HCT116 (cell line): ENCODE measurements at regions not wholly inside any gene's neighbourhood (a gene's known extent, or its start where the extent isn't known, plus 50 kb on each side); places are given as distances from the start of the nearest gene placed in this dataset.

ENCODE experiments used
- CTCF ChIP-seq, 3 experiments: fragments of 200-600 bp in 1 of 3; sonication (generic) in 1 of 3; IDR thresholded peaks in 2 of 3; conservative IDR thresholded peaks in 1 of 3; 2 replicates each; pipeline ENCODE4 v1.5.1; 2012 to 2017; ENCODE audit warnings: low read depth in 2 of 3, low read length in 2 of 3, antibody characterized with exemption in 1 of 3, borderline replicate concordance in 1 of 3, control low read depth in 1 of 3, mild to moderate bottlenecking in 1 of 3, mixed read lengths in 1 of 3, mixed run types in 1 of 3, moderate library complexity in 1 of 3; ENCODE audit not compliant: insufficient read depth in 1 of 3
- ELF1 ChIP-seq: IDR thresholded peaks from 2 replicates; pipeline ENCODE4 v1.6.1; 2012; ENCODE audit warnings: low read depth, borderline replicate concordance
- EZH2phosphoT487 ChIP-seq: fragments of 200-600 bp; IDR thresholded peaks from 2 replicates; pipeline ENCODE4 v1.6.1; 2018; ENCODE audit warnings: antibody characterized with exemption, borderline replicate concordance
- POLR2A ChIP-seq: IDR thresholded peaks from 2 replicates; pipeline ENCODE4 v1.7.0; 2011; ENCODE audit warnings: borderline replicate concordance; ENCODE audit not compliant: insufficient read depth, insufficient read length; ENCODE audit errors: extremely low read depth
- POLR2AphosphoS5 ChIP-seq: IDR thresholded peaks from 2 replicates; pipeline ENCODE4 v1.6.1; 2011; ENCODE audit warnings: mild to moderate bottlenecking, low read depth, low read length, moderate library complexity
- RAD21 ChIP-seq: IDR thresholded peaks from 2 replicates; pipeline ENCODE4 v1.6.1; 2012; ENCODE audit warnings: low read depth, mild to moderate bottlenecking
- TF ChIP-seq, protein P1 (sequence below): IDR thresholded peaks from 2 replicates; pipeline ENCODE4 v1.6.1; 2012
- TF ChIP-seq, protein P2 (sequence below): IDR thresholded peaks from 2 replicates; pipeline ENCODE4 v1.6.1; 2011; ENCODE audit warnings: mild to moderate bottlenecking, low read length, moderate library complexity; ENCODE audit not compliant: insufficient replicate concordance; ENCODE audit errors: extremely low read depth

GRCh38 chr5:162288647-162289296 is 221.2 kb downstream of the GABRG2 start:
- no peak for TF ChIP-seq EZH2phosphoT487
- no peak for TF ChIP-seq POLR2A
- TF ChIP-seq CTCF (IDR thresholded peaks at IDR 0.05 in 2 of 3, conservative IDR thresholded peaks at IDR 0.05 in 1 of 3; ENCODE audit: borderline replicate concordance in 1 of 3, insufficient read depth in 1 of 3, low read depth in 2 of 3, low read length in 2 of 3) = no peak
- TF ChIP-seq ELF1 = no peak
- no peak for TF ChIP-seq RAD21
- TF ChIP-seq POLR2AphosphoS5 = no peak
- TF ChIP-seq, protein P1, sequence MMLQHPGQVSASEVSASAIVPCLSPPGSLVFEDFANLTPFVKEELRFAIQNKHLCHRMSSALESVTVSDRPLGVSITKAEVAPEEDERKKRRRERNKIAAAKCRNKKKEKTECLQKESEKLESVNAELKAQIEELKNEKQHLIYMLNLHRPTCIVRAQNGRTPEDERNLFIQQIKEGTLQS = no peak
- TF ChIP-seq, protein P2, sequence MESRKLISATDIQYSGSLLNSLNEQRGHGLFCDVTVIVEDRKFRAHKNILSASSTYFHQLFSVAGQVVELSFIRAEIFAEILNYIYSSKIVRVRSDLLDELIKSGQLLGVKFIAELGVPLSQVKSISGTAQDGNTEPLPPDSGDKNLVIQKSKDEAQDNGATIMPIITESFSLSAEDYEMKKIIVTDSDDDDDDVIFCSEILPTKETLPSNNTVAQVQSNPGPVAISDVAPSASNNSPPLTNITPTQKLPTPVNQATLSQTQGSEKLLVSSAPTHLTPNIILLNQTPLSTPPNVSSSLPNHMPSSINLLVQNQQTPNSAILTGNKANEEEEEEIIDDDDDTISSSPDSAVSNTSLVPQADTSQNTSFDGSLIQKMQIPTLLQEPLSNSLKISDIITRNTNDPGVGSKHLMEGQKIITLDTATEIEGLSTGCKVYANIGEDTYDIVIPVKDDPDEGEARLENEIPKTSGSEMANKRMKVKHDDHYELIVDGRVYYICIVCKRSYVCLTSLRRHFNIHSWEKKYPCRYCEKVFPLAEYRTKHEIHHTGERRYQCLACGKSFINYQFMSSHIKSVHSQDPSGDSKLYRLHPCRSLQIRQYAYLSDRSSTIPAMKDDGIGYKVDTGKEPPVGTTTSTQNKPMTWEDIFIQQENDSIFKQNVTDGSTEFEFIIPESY = no peak
